ENCODE measurements at regions not wholly inside any gene's neighbourhood (a gene's known extent, or its start where the extent isn't known, plus 50 kb on each side); places are given as distances from the start of the nearest gene placed in this dataset.

DNA sequence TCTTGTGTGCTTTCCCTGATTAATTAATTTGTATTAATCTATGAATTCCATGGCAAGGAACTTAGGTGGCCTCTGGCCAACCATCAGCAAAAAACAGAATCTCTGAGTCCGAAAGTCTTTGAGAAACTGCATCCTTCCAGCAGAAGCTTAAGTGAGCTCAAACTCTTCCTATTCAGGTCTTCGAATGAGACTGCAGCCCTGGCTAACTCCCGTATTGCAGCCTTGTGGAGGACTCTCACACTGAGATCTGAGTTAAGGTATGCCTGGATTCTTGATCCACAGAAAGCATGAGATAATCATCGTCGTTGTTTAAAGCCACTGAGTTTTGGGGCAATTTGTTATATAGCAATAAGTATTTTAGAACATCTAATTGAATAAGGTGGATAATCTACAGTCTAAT is 1143.9 kb upstream of the NXPH2 start:
- Histone ChIP-seq H3K4me2 (ENCODE audit: insufficient read depth, low read length) (no peak overlapping the region), H3K27ac (ENCODE audit: insufficient read depth, low read depth, low read length) (no peak overlapping the region), H2AFZ (ENCODE audit: low read depth, low read length) (peak overlapping the region; percentile 39), H4K20me1 (replicated peaks; ENCODE audit: control insufficient read depth, extremely low read depth, insufficient read depth, low read length) (no peaks in the 10 kb centered on the region), H3K79me2 (ENCODE audit: control insufficient read depth, insufficient read depth, low read length) (no peaks in the 10 kb centered on the region), H3K27me3 (ENCODE audit: control insufficient read depth in 2 of 2, insufficient read depth in 2 of 2, low read length in 2 of 2) (no peaks in the 10 kb centered on the region), H3K9me1 (replicated peaks; ENCODE audit: control insufficient read depth, extremely low read depth, insufficient read depth, low read length) (no peaks in the 10 kb centered on the region), H3K9ac (replicated peaks; ENCODE audit: extremely low read depth, insufficient read depth, low read length) (no peak overlapping the region), H3K9me3 (replicated peaks; ENCODE audit: control insufficient read depth, insufficient read depth, low read length) (no peaks in the 10 kb centered on the region), H3K4me3 (replicated peaks in 1 of 3; ENCODE audit: insufficient read depth in 1 of 3, low read depth in 1 of 3, low read length in 3 of 3) (no peak overlapping the region), H3K4me1 (ENCODE audit: control insufficient read depth, extremely low read depth, insufficient read depth, low read length) (no peaks in the 10 kb centered on the region), H3K36me3 (ENCODE audit: control insufficient read depth in 2 of 2, extremely low read depth in 1 of 2, insufficient read depth in 2 of 2, low read length in 2 of 2) (no peaks in the 10 kb centered on the region)
- FAIRE-seq (no peak), DNase-seq (ENCODE audit: low read depth, low spot score) (no peak)
- no TSS peak for BruUV-seq (replicated peaks)
- dilution Hi-C loops (cut with MboI; ENCODE audit: extremely low pct_ligation_motif_present, low sequenced_read_pairs): no loop called here
- intact Hi-C loops (cut with micrococcal nuclease): no loop called here
- TF ChIP-seq, protein P1, sequence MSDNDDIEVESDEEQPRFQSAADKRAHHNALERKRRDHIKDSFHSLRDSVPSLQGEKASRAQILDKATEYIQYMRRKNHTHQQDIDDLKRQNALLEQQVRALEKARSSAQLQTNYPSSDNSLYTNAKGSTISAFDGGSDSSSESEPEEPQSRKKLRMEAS (IDR thresholded peaks at IDR 0.05; ENCODE audit: insufficient read depth, insufficient read length): no peak
- TF ChIP-seq, protein P2, sequence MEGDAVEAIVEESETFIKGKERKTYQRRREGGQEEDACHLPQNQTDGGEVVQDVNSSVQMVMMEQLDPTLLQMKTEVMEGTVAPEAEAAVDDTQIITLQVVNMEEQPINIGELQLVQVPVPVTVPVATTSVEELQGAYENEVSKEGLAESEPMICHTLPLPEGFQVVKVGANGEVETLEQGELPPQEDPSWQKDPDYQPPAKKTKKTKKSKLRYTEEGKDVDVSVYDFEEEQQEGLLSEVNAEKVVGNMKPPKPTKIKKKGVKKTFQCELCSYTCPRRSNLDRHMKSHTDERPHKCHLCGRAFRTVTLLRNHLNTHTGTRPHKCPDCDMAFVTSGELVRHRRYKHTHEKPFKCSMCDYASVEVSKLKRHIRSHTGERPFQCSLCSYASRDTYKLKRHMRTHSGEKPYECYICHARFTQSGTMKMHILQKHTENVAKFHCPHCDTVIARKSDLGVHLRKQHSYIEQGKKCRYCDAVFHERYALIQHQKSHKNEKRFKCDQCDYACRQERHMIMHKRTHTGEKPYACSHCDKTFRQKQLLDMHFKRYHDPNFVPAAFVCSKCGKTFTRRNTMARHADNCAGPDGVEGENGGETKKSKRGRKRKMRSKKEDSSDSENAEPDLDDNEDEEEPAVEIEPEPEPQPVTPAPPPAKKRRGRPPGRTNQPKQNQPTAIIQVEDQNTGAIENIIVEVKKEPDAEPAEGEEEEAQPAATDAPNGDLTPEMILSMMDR (IDR thresholded peaks at IDR 0.05; ENCODE audit: extremely low read depth in 1 of 2, insufficient read depth in 1 of 2, low read depth in 1 of 2, low read length in 2 of 2): no peak
- TF ChIP-seq FOS (IDR thresholded peaks at IDR 0.05; ENCODE audit: borderline replicate concordance, insufficient read depth, low read length) (no peak), JUN (IDR thresholded peaks at IDR 0.05; ENCODE audit: borderline replicate concordance, insufficient read depth, insufficient read length, low read depth) (no peak), POLR2A (IDR thresholded peaks at IDR 0.05; ENCODE audit: low read depth, low read length) (no peak), EZH2 (IDR thresholded peaks at IDR 0.05; ENCODE audit: borderline replicate concordance, low read depth, low read length, severe bottlenecking) (no peak), MYC (IDR thresholded peaks at IDR 0.05; ENCODE audit: low read depth, low read length) (no peak), POLR2AphosphoS5 (IDR thresholded peaks at IDR 0.05; ENCODE audit: insufficient read depth, low read depth, low read length) (no peak), GATA2 (IDR thresholded peaks at IDR 0.05; ENCODE audit: insufficient read depth, insufficient read length, low read depth, low read length) (no peak)
- CTCF ChIA-PET: interaction anchor here (1.4 kb wide), 1 partner anchor 15 kb away, joined by 3 read pairs; no protein-coding TSS in a partner anchor
- POLR2A ChIA-PET: no interaction called here
